ENCODE measurements at regions not wholly inside any gene's neighbourhood (a gene's known extent, or its start where the extent isn't known, plus 50 kb on each side); places are given as distances from the start of the nearest gene placed in this dataset.

DNA sequence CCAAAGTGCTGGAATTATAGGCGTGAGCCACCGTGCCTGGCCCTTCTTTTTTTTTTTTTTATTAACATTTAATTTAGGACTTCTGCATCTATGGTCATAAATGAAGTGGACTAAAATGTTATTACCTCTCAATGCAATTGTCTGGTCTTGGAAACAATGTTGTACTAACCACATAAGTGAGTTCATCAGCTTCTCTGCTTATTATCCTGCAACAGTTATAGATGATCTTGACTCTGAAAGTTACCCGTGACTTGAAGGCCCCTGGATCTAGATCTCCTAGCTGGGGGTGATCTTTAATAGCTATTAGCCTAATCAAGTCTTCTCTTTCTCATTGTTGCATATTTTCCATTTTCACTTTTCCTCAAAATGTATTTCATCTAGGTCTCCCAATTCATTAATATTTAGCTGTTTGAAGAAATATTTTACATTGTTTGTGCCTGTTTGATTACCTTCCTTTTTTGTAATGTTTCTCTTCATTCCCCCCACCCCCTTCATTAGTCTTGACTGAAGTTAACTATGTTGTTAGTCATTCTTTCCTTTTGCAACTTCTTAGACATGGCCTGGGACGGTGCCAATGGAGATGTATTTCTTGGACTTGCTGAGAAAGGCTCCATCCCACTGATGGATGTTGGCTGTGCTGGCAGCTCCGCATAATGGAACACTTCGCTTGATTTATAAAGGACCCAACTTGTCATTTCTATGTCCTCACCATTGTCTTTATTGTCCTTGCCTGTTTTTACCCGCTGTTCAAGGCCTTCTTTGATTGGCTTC is 141.6 kb upstream of the RIOK3 start:
- H3K9ac ChIP-seq (ENCODE audit: insufficient read depth, low read length): no peak overlapping the region
- no peak overlapping the region for H3K4me2 ChIP-seq (ENCODE audit: extremely low read depth, insufficient read depth, low read length)
- no peaks in the 10 kb centered on the region for H4K20me1 ChIP-seq (ENCODE audit: control insufficient read depth, extremely low read depth, insufficient read depth, low read length)
- no peak overlapping the region for H3K4me3 ChIP-seq (replicated peaks in 1 of 4; ENCODE audit: control extremely low read depth in 1 of 4, insufficient read depth in 1 of 4, low read depth in 3 of 4, low read length in 4 of 4)
- no peaks in the 10 kb centered on the region for H3K27me3 ChIP-seq (ENCODE audit: control insufficient read depth, insufficient read depth, low read length)
- no peaks in the 10 kb centered on the region for H3K79me2 ChIP-seq (ENCODE audit: control insufficient read depth, insufficient read depth, low read length)
- peaks cover 11% of the 10 kb centered on the region for H3K4me1 ChIP-seq (ENCODE audit: control insufficient read depth, extremely low read depth, insufficient read depth, low read length)
- DNase-seq (ENCODE audit: low read depth in 2 of 2): peak; percentile 93 to 98
- no peaks in the 10 kb centered on the region for H3K36me3 ChIP-seq (ENCODE audit: control insufficient read depth, insufficient read depth, low read length)
- no peaks in the 10 kb centered on the region for H3K9me3 ChIP-seq (ENCODE audit: control insufficient read depth, insufficient read depth, low read depth, low read length)
- no peak overlapping the region for H3K27ac ChIP-seq (ENCODE audit: insufficient read depth, low read length)
- no peak overlapping the region for H2AFZ ChIP-seq (ENCODE audit: low read length)
- TF ChIP-seq, protein P1, sequence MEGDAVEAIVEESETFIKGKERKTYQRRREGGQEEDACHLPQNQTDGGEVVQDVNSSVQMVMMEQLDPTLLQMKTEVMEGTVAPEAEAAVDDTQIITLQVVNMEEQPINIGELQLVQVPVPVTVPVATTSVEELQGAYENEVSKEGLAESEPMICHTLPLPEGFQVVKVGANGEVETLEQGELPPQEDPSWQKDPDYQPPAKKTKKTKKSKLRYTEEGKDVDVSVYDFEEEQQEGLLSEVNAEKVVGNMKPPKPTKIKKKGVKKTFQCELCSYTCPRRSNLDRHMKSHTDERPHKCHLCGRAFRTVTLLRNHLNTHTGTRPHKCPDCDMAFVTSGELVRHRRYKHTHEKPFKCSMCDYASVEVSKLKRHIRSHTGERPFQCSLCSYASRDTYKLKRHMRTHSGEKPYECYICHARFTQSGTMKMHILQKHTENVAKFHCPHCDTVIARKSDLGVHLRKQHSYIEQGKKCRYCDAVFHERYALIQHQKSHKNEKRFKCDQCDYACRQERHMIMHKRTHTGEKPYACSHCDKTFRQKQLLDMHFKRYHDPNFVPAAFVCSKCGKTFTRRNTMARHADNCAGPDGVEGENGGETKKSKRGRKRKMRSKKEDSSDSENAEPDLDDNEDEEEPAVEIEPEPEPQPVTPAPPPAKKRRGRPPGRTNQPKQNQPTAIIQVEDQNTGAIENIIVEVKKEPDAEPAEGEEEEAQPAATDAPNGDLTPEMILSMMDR (conservative IDR thresholded peaks at IDR 0.05 in 1 of 2, IDR thresholded peaks at IDR 0.05 in 1 of 2; ENCODE audit: low read depth in 1 of 2, low read length in 2 of 2): no peak
- no peak for TF ChIP-seq EZH2 (IDR thresholded peaks at IDR 0.05; ENCODE audit: low read length, missing control alignments)

DNA sequence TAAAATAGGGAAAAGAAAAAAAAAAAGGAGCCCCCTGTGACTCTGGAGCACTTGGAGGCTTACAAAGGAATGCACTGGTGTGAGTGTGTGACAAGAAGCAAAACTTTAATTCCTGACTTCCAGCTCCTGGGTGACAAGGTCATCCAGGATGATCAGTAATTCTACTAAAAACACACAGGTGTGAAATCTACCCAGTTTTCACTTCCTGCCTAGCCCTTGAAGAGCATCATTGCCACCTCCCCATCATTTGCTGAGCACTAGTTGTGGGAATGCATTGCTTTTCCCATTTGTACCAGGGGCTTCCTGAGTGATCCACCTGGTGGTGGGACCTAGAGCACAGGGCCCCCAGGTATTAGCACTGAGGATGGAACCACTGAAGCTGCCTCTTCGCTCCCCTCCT is 139.7 kb upstream of the RIOK3 start:
- Histone ChIP-seq H3K27ac (ENCODE audit: insufficient read depth, low read length) (no peak overlapping the region), H3K4me2 (ENCODE audit: extremely low read depth, insufficient read depth, low read length) (no peak overlapping the region), H3K79me2 (ENCODE audit: control insufficient read depth, insufficient read depth, low read length) (no peaks in the 10 kb centered on the region), H3K27me3 (ENCODE audit: control insufficient read depth, insufficient read depth, low read length) (no peaks in the 10 kb centered on the region), H4K20me1 (ENCODE audit: control insufficient read depth, extremely low read depth, insufficient read depth, low read length) (no peaks in the 10 kb centered on the region), H3K4me1 (ENCODE audit: control insufficient read depth, extremely low read depth, insufficient read depth, low read length) (peaks cover 7% of the 10 kb centered on the region), H3K36me3 (ENCODE audit: control insufficient read depth, insufficient read depth, low read length) (no peaks in the 10 kb centered on the region), H3K9ac (ENCODE audit: insufficient read depth, low read length) (no peak overlapping the region), H2AFZ (ENCODE audit: low read length) (no peak overlapping the region), H3K9me3 (ENCODE audit: control insufficient read depth, insufficient read depth, low read depth, low read length) (no peaks in the 10 kb centered on the region), H3K4me3 (replicated peaks in 1 of 4; ENCODE audit: control extremely low read depth in 1 of 4, insufficient read depth in 1 of 4, low read depth in 3 of 4, low read length in 4 of 4) (no peak overlapping the region)
- no peak for DNase-seq (ENCODE audit: low read depth in 2 of 2)
- no peak for TF ChIP-seq EZH2 (IDR thresholded peaks at IDR 0.05; ENCODE audit: low read length, missing control alignments)
- TF ChIP-seq, protein P1 (conservative IDR thresholded peaks at IDR 0.05 in 1 of 2, IDR thresholded peaks at IDR 0.05 in 1 of 2; ENCODE audit: low read depth in 1 of 2, low read length in 2 of 2): no peak

DNA sequence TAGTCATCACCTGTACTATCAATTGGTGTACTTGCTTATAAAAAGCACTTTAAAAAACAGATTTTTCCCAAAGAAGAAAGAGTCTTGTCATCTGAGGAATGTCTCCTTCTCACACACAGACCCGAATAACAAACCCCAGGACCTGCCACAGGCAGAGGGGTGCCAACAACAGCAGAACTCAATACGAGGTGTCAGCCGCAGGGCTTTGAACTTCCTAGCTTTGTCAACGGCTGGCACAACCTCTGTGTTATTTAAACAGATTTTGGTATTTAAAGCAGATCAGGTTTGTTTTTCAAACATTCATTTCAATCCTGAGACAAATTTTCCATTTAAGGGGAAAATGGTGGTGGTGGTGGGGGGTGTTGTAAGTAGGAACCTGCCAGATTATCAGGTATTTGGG is 138.4 kb upstream of the RIOK3 start:
- Histone ChIP-seq H3K79me2 (ENCODE audit: control insufficient read depth, insufficient read depth, low read length) (no peaks in the 10 kb centered on the region), H3K4me3 (replicated peaks in 1 of 4; ENCODE audit: control extremely low read depth in 1 of 4, insufficient read depth in 1 of 4, low read depth in 3 of 4, low read length in 4 of 4) (no peak overlapping the region), H3K36me3 (ENCODE audit: control insufficient read depth, insufficient read depth, low read length) (no peaks in the 10 kb centered on the region), H3K27me3 (ENCODE audit: control insufficient read depth, insufficient read depth, low read length) (no peaks in the 10 kb centered on the region), H4K20me1 (ENCODE audit: control insufficient read depth, extremely low read depth, insufficient read depth, low read length) (no peaks in the 10 kb centered on the region), H3K27ac (ENCODE audit: insufficient read depth, low read length) (no peak overlapping the region), H3K9me3 (ENCODE audit: control insufficient read depth, insufficient read depth, low read depth, low read length) (no peaks in the 10 kb centered on the region), H3K4me1 (ENCODE audit: control insufficient read depth, extremely low read depth, insufficient read depth, low read length) (peaks cover 7% of the 10 kb centered on the region), H3K9ac (ENCODE audit: insufficient read depth, low read length) (no peak overlapping the region), H2AFZ (ENCODE audit: low read length) (no peak overlapping the region), H3K4me2 (ENCODE audit: extremely low read depth, insufficient read depth, low read length) (no peak overlapping the region)
- DNase-seq (ENCODE audit: low read depth in 2 of 2): peak in 1 of 2 donors; percentile 43
- TF ChIP-seq EZH2 (IDR thresholded peaks at IDR 0.05; ENCODE audit: low read length, missing control alignments): no peak
- TF ChIP-seq, protein P1 (conservative IDR thresholded peaks at IDR 0.05 in 1 of 2, IDR thresholded peaks at IDR 0.05 in 1 of 2; ENCODE audit: low read depth in 1 of 2, low read length in 2 of 2): no peak

Measured in fibroblast of lung (primary cell).